ENCODE measurements at regions not wholly inside any gene's neighbourhood (a gene's known extent, or its start where the extent isn't known, plus 50 kb on each side); places are given as distances from the start of the nearest gene placed in this dataset.

DNA sequence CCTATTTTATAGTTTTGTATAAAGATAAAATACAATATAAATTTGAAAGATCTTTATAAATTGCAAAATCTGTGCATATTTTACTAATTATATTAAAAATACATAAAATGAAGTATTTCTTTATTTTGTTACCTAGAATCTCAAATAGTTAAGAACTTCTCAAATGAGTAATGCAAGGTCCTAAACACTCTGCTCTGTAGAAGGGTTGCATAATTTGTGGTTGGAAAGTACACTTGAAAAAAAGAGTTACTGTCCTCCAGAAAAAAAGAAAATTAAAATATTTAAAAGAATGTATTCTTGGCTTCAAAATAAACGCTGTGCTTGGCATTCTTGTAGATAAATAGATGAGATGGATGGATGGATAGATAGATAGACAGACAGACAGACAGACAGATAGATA lies 428.8 kb upstream of the CDH6 start:
- H3K27me3 Mint-ChIP-seq (ENCODE audit: insufficient read depth, low read depth), result no peaks in the 10 kb centered on the region

GRCh38 chr5:30759731-30760130 lies 433.8 kb upstream of the CDH6 start:
- H3K27me3 ChIP-seq, result no peaks in the 10 kb centered on the region
- no peaks in the 10 kb centered on the region for H3K4me1 ChIP-seq
- no peaks in the 10 kb centered on the region for H3K79me2 ChIP-seq (ENCODE audit: low read depth)
- H3K27ac ChIP-seq, result no peak overlapping the region
- H4K20me1 ChIP-seq (ENCODE audit: low read depth), result no peaks in the 10 kb centered on the region
- Mint-ChIP-seq H3K4me3 (no peak overlapping the region), H3K27ac (no peak overlapping the region), H3K4me1 (no peaks in the 10 kb centered on the region), H3K9me3 (peaks cover 13% of the 10 kb centered on the region), H3K27me3 (ENCODE audit: insufficient read depth, low read depth) (no peaks in the 10 kb centered on the region), H3K36me3 (no peaks in the 10 kb centered on the region)
- no peak overlapping the region for H3K4me2 ChIP-seq
- H2AFZ ChIP-seq (replicated peaks), result no peak overlapping the region
- no peaks in the 10 kb centered on the region for H3K9me3 ChIP-seq (ENCODE audit: low read depth)
- H3K36me3 ChIP-seq, result no peaks in the 10 kb centered on the region
- no peak overlapping the region for H3K4me3 ChIP-seq
- no peak for DNase-seq (ENCODE audit: low spot score)
- H3K9ac ChIP-seq, result no peak overlapping the region
- no peaks in the 10 kb centered on the region for H3F3A ChIP-seq (ENCODE audit: low read depth)
- no peak for TF ChIP-seq EZH2 (IDR thresholded peaks at IDR 0.05)
- TF ChIP-seq EZH2phosphoT487 (IDR thresholded peaks at IDR 0.05), result no peak
- TF ChIP-seq, protein P1, sequence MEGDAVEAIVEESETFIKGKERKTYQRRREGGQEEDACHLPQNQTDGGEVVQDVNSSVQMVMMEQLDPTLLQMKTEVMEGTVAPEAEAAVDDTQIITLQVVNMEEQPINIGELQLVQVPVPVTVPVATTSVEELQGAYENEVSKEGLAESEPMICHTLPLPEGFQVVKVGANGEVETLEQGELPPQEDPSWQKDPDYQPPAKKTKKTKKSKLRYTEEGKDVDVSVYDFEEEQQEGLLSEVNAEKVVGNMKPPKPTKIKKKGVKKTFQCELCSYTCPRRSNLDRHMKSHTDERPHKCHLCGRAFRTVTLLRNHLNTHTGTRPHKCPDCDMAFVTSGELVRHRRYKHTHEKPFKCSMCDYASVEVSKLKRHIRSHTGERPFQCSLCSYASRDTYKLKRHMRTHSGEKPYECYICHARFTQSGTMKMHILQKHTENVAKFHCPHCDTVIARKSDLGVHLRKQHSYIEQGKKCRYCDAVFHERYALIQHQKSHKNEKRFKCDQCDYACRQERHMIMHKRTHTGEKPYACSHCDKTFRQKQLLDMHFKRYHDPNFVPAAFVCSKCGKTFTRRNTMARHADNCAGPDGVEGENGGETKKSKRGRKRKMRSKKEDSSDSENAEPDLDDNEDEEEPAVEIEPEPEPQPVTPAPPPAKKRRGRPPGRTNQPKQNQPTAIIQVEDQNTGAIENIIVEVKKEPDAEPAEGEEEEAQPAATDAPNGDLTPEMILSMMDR (IDR thresholded peaks at IDR 0.05), result no peak

More for the DNA sequence above, 428.8 kb upstream of the CDH6 start:
- Histone ChIP-seq H4K20me1 (ENCODE audit: low read depth) (no peaks in the 10 kb centered on the region), H3K4me3 (no peak overlapping the region), H3K27ac (no peak overlapping the region), H3K79me2 (ENCODE audit: low read depth) (no peaks in the 10 kb centered on the region), H3K4me2 (no peak overlapping the region), H2AFZ (replicated peaks) (no peak overlapping the region), H3K9me3 (ENCODE audit: low read depth) (no peaks in the 10 kb centered on the region), H3F3A (ENCODE audit: low read depth) (no peaks in the 10 kb centered on the region), H3K4me1 (no peaks in the 10 kb centered on the region), H3K36me3 (no peaks in the 10 kb centered on the region), H3K27me3 (no peaks in the 10 kb centered on the region), H3K9ac (no peak overlapping the region)
- H3K4me1 Mint-ChIP-seq, result peaks cover 2% of the 10 kb centered on the region
- H3K27ac Mint-ChIP-seq, result no peak overlapping the region
- no peak overlapping the region for H3K4me3 Mint-ChIP-seq
- TF ChIP-seq EZH2phosphoT487 (IDR thresholded peaks at IDR 0.05), result no peak
- H3K9me3 Mint-ChIP-seq, result peaks cover 7% of the 10 kb centered on the region
- H3K36me3 Mint-ChIP-seq, result no peaks in the 10 kb centered on the region
- DNase-seq (ENCODE audit: low spot score), result no peak

DNA sequence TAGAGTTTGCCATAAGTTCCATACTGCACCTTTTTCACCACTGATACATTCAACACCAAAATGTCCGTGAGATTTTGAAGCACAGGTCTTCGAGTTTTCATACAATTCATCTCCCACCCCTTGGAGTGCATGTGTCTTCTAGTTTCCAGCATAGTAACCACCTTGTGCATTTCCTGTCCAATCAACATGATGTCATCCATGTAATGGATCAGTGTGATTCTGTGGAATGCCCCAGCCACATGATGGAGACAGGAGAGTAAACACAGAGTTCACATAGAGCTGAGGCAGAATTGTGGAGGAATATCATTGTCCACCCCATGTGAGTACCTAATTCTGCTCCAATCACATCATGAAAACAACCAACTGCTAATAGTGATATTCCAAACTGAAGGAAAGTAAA lies 441.5 kb upstream of the CDH6 start:
- Histone ChIP-seq H3K27ac (no peak overlapping the region), H3K9ac (no peak overlapping the region), H2AFZ (replicated peaks) (no peak overlapping the region), H3K27me3 (no peaks in the 10 kb centered on the region), H3K4me3 (no peak overlapping the region), H3K9me3 (ENCODE audit: low read depth) (no peaks in the 10 kb centered on the region), H3F3A (ENCODE audit: low read depth) (no peaks in the 10 kb centered on the region), H3K79me2 (ENCODE audit: low read depth) (no peaks in the 10 kb centered on the region), H3K4me2 (no peak overlapping the region), H4K20me1 (ENCODE audit: low read depth) (no peaks in the 10 kb centered on the region), H3K4me1 (no peaks in the 10 kb centered on the region), H3K36me3 (no peaks in the 10 kb centered on the region)
- Mint-ChIP-seq H3K36me3 (no peaks in the 10 kb centered on the region), H3K4me3 (no peak overlapping the region), H3K27ac (no peak overlapping the region), H3K4me1 (no peaks in the 10 kb centered on the region), H3K27me3 (ENCODE audit: insufficient read depth, low read depth) (no peaks in the 10 kb centered on the region), H3K9me3 (peaks cover 6% of the 10 kb centered on the region)
- TF ChIP-seq EZH2 (IDR thresholded peaks at IDR 0.05) (no peak), EZH2phosphoT487 (IDR thresholded peaks at IDR 0.05) (no peak)
- TF ChIP-seq, protein P1 (IDR thresholded peaks at IDR 0.05), result no peak
- no peak for DNase-seq (ENCODE audit: low spot score)

DNA sequence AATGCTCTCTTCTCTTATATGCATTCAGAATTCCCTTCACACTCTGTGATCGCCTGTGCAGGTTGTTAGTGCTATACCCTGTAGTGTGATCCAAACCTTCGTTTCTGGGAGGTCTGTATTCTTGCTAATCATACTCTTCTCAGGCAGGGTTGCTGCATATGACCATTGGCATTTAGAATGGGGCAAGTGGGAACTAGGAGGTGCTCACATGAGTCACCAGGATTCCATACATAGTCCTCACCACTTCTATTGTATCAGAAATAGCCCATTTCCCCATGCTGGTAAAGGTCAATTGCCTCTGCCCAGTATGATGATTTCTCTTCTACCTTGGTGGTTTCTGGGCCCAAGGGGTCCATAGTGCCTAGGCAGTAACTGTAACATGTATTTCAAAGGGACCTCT lies 443.5 kb upstream of the CDH6 start:
- H3K79me2 ChIP-seq (ENCODE audit: low read depth), result no peaks in the 10 kb centered on the region
- H2AFZ ChIP-seq (replicated peaks), result no peak overlapping the region
- Mint-ChIP-seq H3K4me3 (no peak overlapping the region), H3K27me3 (ENCODE audit: insufficient read depth, low read depth) (no peaks in the 10 kb centered on the region), H3K36me3 (no peaks in the 10 kb centered on the region), H3K4me1 (no peaks in the 10 kb centered on the region), H3K27ac (no peak overlapping the region), H3K9me3 (peaks cover 6% of the 10 kb centered on the region)
- H3K27ac ChIP-seq, result no peak overlapping the region
- H3F3A ChIP-seq (ENCODE audit: low read depth), result no peaks in the 10 kb centered on the region
- no peaks in the 10 kb centered on the region for H4K20me1 ChIP-seq (ENCODE audit: low read depth)
- no peak overlapping the region for H3K4me3 ChIP-seq
- no peak overlapping the region for H3K9ac ChIP-seq
- no peak overlapping the region for H3K4me2 ChIP-seq
- no peak for DNase-seq (ENCODE audit: low spot score)
- no peaks in the 10 kb centered on the region for H3K9me3 ChIP-seq (ENCODE audit: low read depth)
- H3K27me3 ChIP-seq, result no peaks in the 10 kb centered on the region
- no peaks in the 10 kb centered on the region for H3K4me1 ChIP-seq
- no peaks in the 10 kb centered on the region for H3K36me3 ChIP-seq
- TF ChIP-seq EZH2 (IDR thresholded peaks at IDR 0.05) (no peak), EZH2phosphoT487 (IDR thresholded peaks at IDR 0.05) (no peak)
- TF ChIP-seq, protein P1 (IDR thresholded peaks at IDR 0.05), result no peak
